NB4 (cell line): ENCODE measurements at regions not wholly inside any gene's neighbourhood (a gene's known extent, or its start where the extent isn't known, plus 50 kb on each side); places are given as distances from the start of the nearest gene placed in this dataset.

Source experiments
- DNase-seq: peaks from one replicate; pipeline ENCODE4 v3.0.0; 2010; ENCODE audit warnings: low read depth
- H3K4me3 ChIP-seq: one replicate; pipeline ENCODE4 v1.5.1; 2011; ENCODE audit warnings: mild to moderate bottlenecking, low read depth, low read length, moderate library complexity
- MYC ChIP-seq: IDR thresholded peaks from 2 replicates; pipeline ENCODE4 v1.6.1; 2011; ENCODE audit warnings: low read depth, low read length
- POLR2A ChIP-seq: IDR thresholded peaks from 2 replicates; pipeline ENCODE4 v1.6.1; 2011; ENCODE audit warnings: mild to moderate bottlenecking; ENCODE audit not compliant: insufficient read length; ENCODE audit errors: extremely low read depth
- TF ChIP-seq, protein P1 (sequence below): IDR thresholded peaks from 2 replicates; pipeline ENCODE4 v1.6.1; 2011; ENCODE audit warnings: low read depth, low read length
- TF ChIP-seq, protein P2 (sequence below): IDR thresholded peaks from one replicate; pipeline ENCODE4 v1.5.1; 2012; ENCODE audit warnings: low read depth, low read length

DNA sequence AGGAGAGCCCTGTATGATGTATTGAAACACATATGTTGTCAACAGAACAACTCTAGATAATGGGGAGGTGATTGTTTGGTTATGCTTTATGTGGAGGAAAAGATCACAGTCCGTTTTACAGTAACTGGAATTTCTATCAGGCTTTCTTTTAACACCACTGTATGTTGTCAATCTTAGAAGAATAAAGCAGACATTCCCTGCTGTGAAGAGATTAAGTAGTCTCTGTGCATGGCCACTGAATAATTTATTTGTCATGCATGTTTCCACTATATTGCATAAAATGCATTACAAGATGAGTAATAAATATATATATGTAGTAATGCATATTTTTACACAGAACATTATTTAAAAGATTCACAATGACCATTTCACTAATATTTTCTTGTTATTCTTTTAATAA lies 440.0 kb downstream of the ANKRD7 start:
- no peak for TF ChIP-seq POLR2A
- TF ChIP-seq, protein P1, sequence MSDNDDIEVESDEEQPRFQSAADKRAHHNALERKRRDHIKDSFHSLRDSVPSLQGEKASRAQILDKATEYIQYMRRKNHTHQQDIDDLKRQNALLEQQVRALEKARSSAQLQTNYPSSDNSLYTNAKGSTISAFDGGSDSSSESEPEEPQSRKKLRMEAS: no peak
- TF ChIP-seq, protein P2, sequence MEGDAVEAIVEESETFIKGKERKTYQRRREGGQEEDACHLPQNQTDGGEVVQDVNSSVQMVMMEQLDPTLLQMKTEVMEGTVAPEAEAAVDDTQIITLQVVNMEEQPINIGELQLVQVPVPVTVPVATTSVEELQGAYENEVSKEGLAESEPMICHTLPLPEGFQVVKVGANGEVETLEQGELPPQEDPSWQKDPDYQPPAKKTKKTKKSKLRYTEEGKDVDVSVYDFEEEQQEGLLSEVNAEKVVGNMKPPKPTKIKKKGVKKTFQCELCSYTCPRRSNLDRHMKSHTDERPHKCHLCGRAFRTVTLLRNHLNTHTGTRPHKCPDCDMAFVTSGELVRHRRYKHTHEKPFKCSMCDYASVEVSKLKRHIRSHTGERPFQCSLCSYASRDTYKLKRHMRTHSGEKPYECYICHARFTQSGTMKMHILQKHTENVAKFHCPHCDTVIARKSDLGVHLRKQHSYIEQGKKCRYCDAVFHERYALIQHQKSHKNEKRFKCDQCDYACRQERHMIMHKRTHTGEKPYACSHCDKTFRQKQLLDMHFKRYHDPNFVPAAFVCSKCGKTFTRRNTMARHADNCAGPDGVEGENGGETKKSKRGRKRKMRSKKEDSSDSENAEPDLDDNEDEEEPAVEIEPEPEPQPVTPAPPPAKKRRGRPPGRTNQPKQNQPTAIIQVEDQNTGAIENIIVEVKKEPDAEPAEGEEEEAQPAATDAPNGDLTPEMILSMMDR: no peak
- TF ChIP-seq MYC: no peak
- no peak overlapping the region for H3K4me3 ChIP-seq
- no peak for DNase-seq

DNA sequence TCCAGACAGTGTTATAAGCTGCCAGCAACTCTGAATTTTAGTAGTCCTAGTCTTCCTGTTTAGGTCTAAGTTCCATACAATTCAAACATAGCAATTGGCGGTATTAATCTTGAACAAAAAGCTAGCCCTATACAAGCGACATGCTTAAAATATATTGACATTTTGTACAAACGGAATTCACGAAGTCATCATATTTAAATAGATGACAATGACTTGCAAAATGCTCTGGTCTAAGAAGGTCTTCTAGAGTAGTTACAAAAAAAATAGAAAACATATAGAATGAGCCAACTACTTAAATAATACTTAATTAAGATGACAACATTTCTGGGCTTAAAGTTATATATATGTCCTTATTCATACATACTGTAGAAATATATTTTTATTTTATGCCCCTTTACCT lies 446.6 kb downstream of the ANKRD7 start:
- no peak for DNase-seq
- no peak overlapping the region for H3K4me3 ChIP-seq
- TF ChIP-seq, protein P2: no peak
- TF ChIP-seq POLR2A: no peak
- no peak for TF ChIP-seq MYC
- TF ChIP-seq, protein P1: no peak

DNA sequence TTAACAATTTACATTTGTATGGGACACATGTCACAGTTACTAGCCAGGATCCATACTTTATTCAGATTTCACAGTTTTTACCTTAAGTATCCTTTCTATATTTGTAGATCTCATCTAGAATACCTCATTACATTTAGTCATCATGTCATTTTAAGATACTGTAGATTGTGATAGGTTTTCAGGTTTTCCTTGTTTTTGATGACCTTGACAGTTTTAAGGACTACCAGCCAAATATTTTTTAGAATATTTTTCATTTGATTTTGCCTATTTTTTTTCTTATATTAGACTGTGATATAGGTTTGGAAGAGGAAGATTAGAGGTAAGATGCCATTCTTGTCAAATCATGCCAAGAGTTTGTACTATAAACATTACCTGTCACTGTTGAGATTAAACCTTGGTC lies 460.3 kb downstream of the ANKRD7 start:
- H3K4me3 ChIP-seq: no peak overlapping the region
- no peak for TF ChIP-seq POLR2A
- TF ChIP-seq, protein P1: no peak
- TF ChIP-seq, protein P2: no peak
- DNase-seq: no peak

DNA sequence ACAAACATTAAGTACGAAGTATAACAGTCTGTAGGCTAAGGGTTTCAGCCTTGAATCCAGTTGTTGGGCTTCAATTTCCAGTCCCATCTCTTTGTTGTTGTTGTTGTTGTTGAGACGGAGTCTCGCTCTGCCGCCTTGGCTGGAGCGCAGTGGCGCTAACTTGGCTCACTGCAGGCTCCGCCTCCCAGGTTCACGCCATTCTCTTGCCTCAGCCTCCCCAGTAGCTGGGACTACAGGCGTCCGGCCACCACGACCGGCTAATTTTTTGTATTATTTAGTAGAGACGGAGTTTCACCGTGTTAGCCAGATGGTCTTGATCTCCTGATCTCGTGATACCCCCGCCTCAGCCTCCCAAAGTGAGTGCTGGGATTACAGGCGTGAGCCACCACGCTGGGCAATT lies 464.9 kb downstream of the ANKRD7 start:
- no peak for DNase-seq
- TF ChIP-seq, protein P1: no peak
- TF ChIP-seq POLR2A (no peak), MYC (no peak)
- TF ChIP-seq, protein P2: no peak
- H3K4me3 ChIP-seq: no peak overlapping the region

DNA sequence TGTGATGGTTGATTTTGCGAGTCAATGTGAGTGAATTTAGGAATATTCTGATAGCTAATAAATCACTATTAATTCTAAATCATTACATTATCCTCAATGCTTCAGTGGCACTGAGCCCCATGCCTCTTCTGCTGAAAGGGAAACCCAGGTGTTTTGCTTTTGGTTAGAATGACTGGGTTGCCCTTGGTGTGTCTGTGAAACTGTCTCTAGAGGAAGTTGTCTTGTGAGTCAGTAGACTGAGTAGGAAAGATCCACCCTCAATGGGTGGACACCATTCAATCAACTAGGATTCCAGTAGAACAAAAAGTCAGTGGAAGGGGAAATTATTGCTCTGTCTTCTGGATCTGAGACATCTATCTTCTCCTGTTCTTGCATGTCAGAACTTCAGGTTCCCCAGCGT lies 472.4 kb downstream of the ANKRD7 start:
- DNase-seq: peak; percentile 5
- no peak overlapping the region for H3K4me3 ChIP-seq
- TF ChIP-seq, protein P1: no peak
- no peak for TF ChIP-seq POLR2A
- TF ChIP-seq, protein P2: no peak
- TF ChIP-seq MYC: no peak

DNA sequence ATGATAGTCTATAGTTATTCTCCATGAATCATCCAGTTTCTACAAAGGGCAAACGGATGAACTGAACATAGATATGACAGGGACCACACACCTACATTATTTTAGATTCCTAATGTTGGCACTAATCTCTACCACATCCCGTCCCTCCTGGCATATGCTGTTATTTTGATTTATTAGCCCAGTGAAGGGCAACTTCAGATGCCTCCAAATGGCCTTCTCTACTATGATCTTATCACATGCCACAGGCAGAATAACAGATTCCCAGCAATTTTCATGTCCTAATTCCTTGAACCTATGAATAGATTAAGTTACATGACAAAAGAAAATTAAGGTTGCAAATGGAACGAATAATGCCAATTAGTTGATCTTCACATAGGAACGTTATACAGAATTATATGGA lies 474.7 kb downstream of the ANKRD7 start:
- TF ChIP-seq, protein P1: no peak
- no peak for TF ChIP-seq POLR2A
- TF ChIP-seq MYC: no peak
- TF ChIP-seq, protein P2: no peak
- no peak overlapping the region for H3K4me3 ChIP-seq
- DNase-seq: no peak
